Naive thymus-derived CD8-positive, alpha-beta T cell (primary cell): ENCODE measurements at regions not wholly inside any gene's neighbourhood (a gene's known extent, or its start where the extent isn't known, plus 50 kb on each side); places are given as distances from the start of the nearest gene placed in this dataset.
"Not testable (repeated sequence)": the region's sequence is repeated elsewhere in the genome, so short reads cannot be mapped to it uniquely, and the experiment has no call there.

Experiments
- ATAC-seq, 2 donors: fragments of 150-1000 bp; cut with Tn5 transposase in 1 of 2; sonication (Bioruptor Pico), chemical (Tn5 transposase) in 1 of 2; 1 replicate in 1 of 2; 2 replicates in 1 of 2; pipeline ENCODE4 v1.10.0; 2021; ENCODE audit warnings: mild to moderate bottlenecking in 2 of 2, moderate library complexity in 2 of 2
- POLR2A ChIA-PET: fragments of 350-600 bp; sonication (Branson Sonifier 250); formaldehyde crosslinking; loops from one replicate; lab custom pipeline; 2021; ENCODE audit warnings: antibody characterized with exemption; lab: Charles Lee
- DNase-seq, 10 donors: peaks; one replicate each; pipeline versions ENCODE4 v3.0.0 to v3.0.0-alpha.2; 2020 to 2022
- H3K27ac Mint-ChIP-seq, 10 donors: one replicate each; pipeline ENCODE4 v1.8.0; 2020 to 2022; ENCODE audit warnings: mild to moderate bottlenecking in 10 of 10, mixed read lengths in 10 of 10, moderate library complexity in 4 of 10, inconsistent platforms in 1 of 10
- H3K27me3 Mint-ChIP-seq, 5 donors: one replicate each; pipeline ENCODE4 v1.8.0; 2021 to 2022; ENCODE audit warnings: mixed read lengths in 5 of 5
- H3K36me3 Mint-ChIP-seq, 3 donors: one replicate each; pipeline ENCODE4 v1.8.0; 2020 to 2022; ENCODE audit warnings: mixed read lengths in 3 of 3, mild to moderate bottlenecking in 2 of 3, inconsistent platforms in 1 of 3
- H3K4me1 Mint-ChIP-seq, 4 donors: one replicate each; pipeline ENCODE4 v1.8.0; 2021 to 2022; ENCODE audit warnings: mixed read lengths in 4 of 4
- H3K4me3 Mint-ChIP-seq, 10 donors: one replicate each; pipeline ENCODE4 v1.8.0; 2020 to 2022; ENCODE audit warnings: mild to moderate bottlenecking in 10 of 10, mixed read lengths in 10 of 10, moderate library complexity in 6 of 10, inconsistent platforms in 1 of 10
- H3K9me3 Mint-ChIP-seq, 9 donors: one replicate each; pipeline ENCODE4 v1.8.0; 2020 to 2022; ENCODE audit warnings: mixed read lengths in 9 of 9, mild to moderate bottlenecking in 3 of 9, inconsistent platforms in 1 of 9, moderate library complexity in 1 of 9

- H3K4me1 Mint-ChIP-seq, H3K36me3 Mint-ChIP-seq, H3K27ac Mint-ChIP-seq, ATAC-seq, POLR2A ChIA-PET, DNase-seq, H3K4me3 Mint-ChIP-seq: not testable (repeated sequence)
- Mint-ChIP-seq H3K27me3 (peaks cover 8 to 18% (median 11%) of the 10 kb centered on the region in 5 donors), H3K9me3 (peaks cover 0 to 11% (median 7%) of the 10 kb centered on the region in 9 donors)
Measured at GRCh38 chr12:14032191-14032590, 50.8 kb upstream of the GRIN2B start.

GRCh38 chr12:14043776-14044175 is 62.4 kb upstream of the GRIN2B start:
- Mint-ChIP-seq H3K9me3 (peaks cover 0 to 20% (median 3%) of the 10 kb centered on the region in 9 donors), H3K27me3 (peaks cover 2 to 18% (median 5%) of the 10 kb centered on the region in 5 donors), H3K36me3 (no peaks in the 10 kb centered on the region), H3K27ac (no peak overlapping the region), H3K4me3 (no peak overlapping the region), H3K4me1 (no peaks in the 10 kb centered on the region)
- ATAC-seq (no peak), DNase-seq (no peak)
- POLR2A ChIA-PET: no interaction called here

- no peaks in the 10 kb centered on the region for H3K36me3 Mint-ChIP-seq
- DNase-seq (no peak), ATAC-seq (no peak)
- POLR2A ChIA-PET: no interaction called here
- H3K27ac Mint-ChIP-seq: no peak overlapping the region
- no peak overlapping the region for H3K4me3 Mint-ChIP-seq
- no peaks in the 10 kb centered on the region for H3K4me1 Mint-ChIP-seq
- peaks cover 2 to 14% (median 7%) of the 10 kb centered on the region in 5 donors for H3K27me3 Mint-ChIP-seq
- peaks cover 0 to 2% (median 0%) of the 10 kb centered on the region in 9 donors for H3K9me3 Mint-ChIP-seq
Measured at GRCh38 chr12:14048941-14049545, 67.6 kb upstream of the GRIN2B start.

GRCh38 chr12:14057895-14058294 is 76.5 kb upstream of the GRIN2B start:
- Mint-ChIP-seq H3K27me3 (peaks cover 5 to 18% (median 8%) of the 10 kb centered on the region in 5 donors), H3K9me3 (no peaks in the 10 kb centered on the region), H3K36me3 (no peaks in the 10 kb centered on the region), H3K4me3 (no peak overlapping the region), H3K27ac (no peak overlapping the region), H3K4me1 (no peaks in the 10 kb centered on the region)
- no peak for ATAC-seq
- no peak for DNase-seq
- POLR2A ChIA-PET: no interaction called here

- no peaks in the 10 kb centered on the region for H3K4me1 Mint-ChIP-seq
- ATAC-seq (no peak), DNase-seq (no peak)
- no peak overlapping the region for H3K27ac Mint-ChIP-seq
- POLR2A ChIA-PET: no interaction called here
- H3K4me3 Mint-ChIP-seq: no peak overlapping the region
- peaks cover 0 to 2% (median 0%) of the 10 kb centered on the region in 9 donors for H3K9me3 Mint-ChIP-seq
- H3K36me3 Mint-ChIP-seq: no peaks in the 10 kb centered on the region
- peaks cover 5 to 27% (median 8%) of the 10 kb centered on the region in 5 donors for H3K27me3 Mint-ChIP-seq
Measured at GRCh38 chr12:14058717-14059116, 77.3 kb upstream of the GRIN2B start.

GRCh38 chr12:14059548-14059947 is 78.1 kb upstream of the GRIN2B start:
- DNase-seq: no peak
- Mint-ChIP-seq H3K27me3 (peaks cover 5 to 34% (median 8%) of the 10 kb centered on the region in 5 donors), H3K4me1 (no peaks in the 10 kb centered on the region), H3K9me3 (peaks cover 0 to 3% (median 0%) of the 10 kb centered on the region in 9 donors), H3K4me3 (no peak overlapping the region), H3K27ac (no peak overlapping the region), H3K36me3 (no peaks in the 10 kb centered on the region)
- no peak for ATAC-seq
- POLR2A ChIA-PET: no interaction called here

- POLR2A ChIA-PET: no interaction called here
- DNase-seq: no peak
- H3K27ac Mint-ChIP-seq: no peak overlapping the region
- H3K4me3 Mint-ChIP-seq: no peak overlapping the region
- ATAC-seq: no peak
- H3K36me3 Mint-ChIP-seq: no peaks in the 10 kb centered on the region
- H3K9me3 Mint-ChIP-seq: peaks cover 0 to 3% (median 0%) of the 10 kb centered on the region in 9 donors
- H3K27me3 Mint-ChIP-seq: peaks cover 0 to 24% (median 5%) of the 10 kb centered on the region in 5 donors
- no peaks in the 10 kb centered on the region for H3K4me1 Mint-ChIP-seq
Measured at GRCh38 chr12:14065616-14066015, 84.2 kb upstream of the GRIN2B start.

- peaks cover 0 to 24% (median 3%) of the 10 kb centered on the region in 5 donors for H3K27me3 Mint-ChIP-seq
- ATAC-seq: no peak
- no peaks in the 10 kb centered on the region for H3K4me1 Mint-ChIP-seq
- H3K36me3 Mint-ChIP-seq: no peaks in the 10 kb centered on the region
- POLR2A ChIA-PET: no interaction called here
- no peak overlapping the region for H3K27ac Mint-ChIP-seq
- no peak for DNase-seq
- H3K9me3 Mint-ChIP-seq: peaks cover 0 to 3% (median 0%) of the 10 kb centered on the region in 9 donors
- no peak overlapping the region for H3K4me3 Mint-ChIP-seq
Measured at GRCh38 chr12:14066021-14066420, 84.6 kb upstream of the GRIN2B start.

- ATAC-seq: no peak
- POLR2A ChIA-PET: no interaction called here
- H3K4me3 Mint-ChIP-seq: no peak overlapping the region
- H3K27me3 Mint-ChIP-seq: peaks cover 0 to 14% (median 3%) of the 10 kb centered on the region in 5 donors
- no peak overlapping the region for H3K27ac Mint-ChIP-seq
- no peaks in the 10 kb centered on the region for H3K4me1 Mint-ChIP-seq
- no peak for DNase-seq
- H3K9me3 Mint-ChIP-seq: peaks cover 0 to 2% (median 0%) of the 10 kb centered on the region in 9 donors
- no peaks in the 10 kb centered on the region for H3K36me3 Mint-ChIP-seq
Measured at GRCh38 chr12:14068961-14069360, 87.6 kb upstream of the GRIN2B start.

GRCh38 chr12:14071833-14072232 is 90.4 kb upstream of the GRIN2B start:
- H3K27me3 Mint-ChIP-seq: peaks cover 0 to 9% (median 2%) of the 10 kb centered on the region in 5 donors

GRCh38 chr12:14072987-14073386 is 91.6 kb upstream of the GRIN2B start:
- Mint-ChIP-seq H3K4me3 (no peak overlapping the region), H3K27me3 (peaks cover 0 to 9% (median 2%) of the 10 kb centered on the region in 5 donors), H3K9me3 (peaks cover 0 to 11% (median 7%) of the 10 kb centered on the region in 9 donors), H3K27ac (no peak overlapping the region), H3K4me1 (no peaks in the 10 kb centered on the region), H3K36me3 (no peaks in the 10 kb centered on the region)
- POLR2A ChIA-PET: no interaction called here
- no peak for ATAC-seq
- no peak for DNase-seq

More at GRCh38 chr12:14071833-14072232, 90.4 kb upstream of the GRIN2B start:
- no peak overlapping the region for H3K27ac Mint-ChIP-seq
- no peaks in the 10 kb centered on the region for H3K36me3 Mint-ChIP-seq
- peaks cover 0 to 4% (median 4%) of the 10 kb centered on the region in 9 donors for H3K9me3 Mint-ChIP-seq
- H3K4me3 Mint-ChIP-seq: no peak overlapping the region
- no peak for ATAC-seq
- POLR2A ChIA-PET: no interaction called here
- H3K4me1 Mint-ChIP-seq: no peaks in the 10 kb centered on the region
- DNase-seq: no peak

GRCh38 chr12:14075797-14076393 is 94.5 kb upstream of the GRIN2B start:
- peaks cover 0 to 9% (median 2%) of the 10 kb centered on the region in 5 donors for H3K27me3 Mint-ChIP-seq
- POLR2A ChIA-PET: no interaction called here

GRCh38 chr12:14076538-14076937 is 95.1 kb upstream of the GRIN2B start:
- DNase-seq (no peak), ATAC-seq (no peak)
- no peak overlapping the region for H3K4me3 Mint-ChIP-seq
- peaks cover 0 to 9% (median under 1%) of the 10 kb centered on the region in 5 donors for H3K27me3 Mint-ChIP-seq
- POLR2A ChIA-PET: no interaction called here
- no peak overlapping the region for H3K27ac Mint-ChIP-seq
- no peaks in the 10 kb centered on the region for H3K36me3 Mint-ChIP-seq
- H3K9me3 Mint-ChIP-seq: peaks cover 0 to 16% (median 10%) of the 10 kb centered on the region in 9 donors
- H3K4me1 Mint-ChIP-seq: no peaks in the 10 kb centered on the region

More at GRCh38 chr12:14075797-14076393, 94.5 kb upstream of the GRIN2B start:
- H3K4me3 Mint-ChIP-seq: no peak overlapping the region
- H3K4me1 Mint-ChIP-seq: no peaks in the 10 kb centered on the region
- ATAC-seq (no peak), DNase-seq (no peak)
- H3K27ac Mint-ChIP-seq: no peak overlapping the region
- peaks cover 0 to 16% (median 10%) of the 10 kb centered on the region in 9 donors for H3K9me3 Mint-ChIP-seq
- no peaks in the 10 kb centered on the region for H3K36me3 Mint-ChIP-seq
